Aorta (tissue), 5 donors: ENCODE measurements at regions not wholly inside any gene's neighbourhood (a gene's known extent, or its start where the extent isn't known, plus 50 kb on each side); places are given as distances from the start of the nearest gene placed in this dataset.
A peak's percentile ranks its signal among the peaks of the same experiment; 100 is the strongest.
"Not testable (repeated sequence)": the region's sequence is repeated elsewhere in the genome, so short reads cannot be mapped to it uniquely, and the experiment has no call there.

Experiments used
- ATAC-seq: fragments of 200-7000 bp; cut with Tn5 transposase; one replicate; pipeline ENCODE4 v1.9.1; 2022; ENCODE audit warnings: moderate library complexity; ENCODE audit not compliant: low FRiP score
- DNase-seq, 2 donors: peaks; one replicate each; pipeline ENCODE4 v3.0.0-alpha.2; 2020
- H3K27ac ChIP-seq, 2 donors: one replicate each; pipeline ENCODE4 v1.5.1; 2013; ENCODE audit warnings: low read length in 2 of 2, mild to moderate bottlenecking in 2 of 2, moderate library complexity in 2 of 2, control low read depth in 1 of 2, inconsistent platforms in 1 of 2, low read depth in 1 of 2
- H3K27me3 ChIP-seq, 2 donors: one replicate each; pipeline ENCODE4 v1.6.1; 2013; ENCODE audit warnings: control low read depth in 1 of 2, low read length in 1 of 2, mild to moderate bottlenecking in 1 of 2, moderate library complexity in 1 of 2; ENCODE audit not compliant: insufficient read depth in 2 of 2, control insufficient read depth in 1 of 2
- H3K36me3 ChIP-seq, 2 donors: one replicate each; pipeline ENCODE4 v1.6.1; 2013; ENCODE audit warnings: control low read depth in 1 of 2, low read length in 1 of 2, mild to moderate bottlenecking in 1 of 2; ENCODE audit not compliant: insufficient read depth in 2 of 2, control insufficient read depth in 1 of 2
- H3K4me1 ChIP-seq, 2 donors: one replicate each; pipeline ENCODE4 v1.6.1; 2013; ENCODE audit warnings: low read length in 2 of 2, control low read depth in 1 of 2, mild to moderate bottlenecking in 1 of 2, moderate library complexity in 1 of 2; ENCODE audit not compliant: insufficient read depth in 2 of 2, control insufficient read depth in 1 of 2
- H3K4me3 ChIP-seq, 2 donors: one replicate each; pipeline ENCODE4 v1.5.1; 2013; ENCODE audit warnings: low read length in 2 of 2, control low read depth in 1 of 2, mild to moderate bottlenecking in 1 of 2
- H3K9me3 ChIP-seq: one replicate; pipeline ENCODE4 v1.6.1; 2013; ENCODE audit warnings: mild to moderate bottlenecking, low read length; ENCODE audit not compliant: control insufficient read depth
- WGBS, 2 donors: extraction: QIAGEN DNeasy Blood & Tissue Kit; methylation state at CpG; one replicate each; pipeline ENCODE4 v1.1.7; 2013; 5-methylcytosine and 5-hydroxymethylcytosine counted together
- intact Hi-C, 2 donors: fragments of 100-400 bp; cut with DNase I; formaldehyde crosslinking; loops; one replicate each; pipeline versions ENCODE4 v1.14.2 to v1.15.0; 2022
- donor health status: healthy with polysubstance abuse.
- donor health status: Bipolar disorder and iron deficiency.
- donor health status: DM: no; HTN: no; CAD: no.
- donor health status: DM: no; HTN: no; CAD: no.
- donor health status: DM: yes; HTN: yes; CAD: no.

DNA sequence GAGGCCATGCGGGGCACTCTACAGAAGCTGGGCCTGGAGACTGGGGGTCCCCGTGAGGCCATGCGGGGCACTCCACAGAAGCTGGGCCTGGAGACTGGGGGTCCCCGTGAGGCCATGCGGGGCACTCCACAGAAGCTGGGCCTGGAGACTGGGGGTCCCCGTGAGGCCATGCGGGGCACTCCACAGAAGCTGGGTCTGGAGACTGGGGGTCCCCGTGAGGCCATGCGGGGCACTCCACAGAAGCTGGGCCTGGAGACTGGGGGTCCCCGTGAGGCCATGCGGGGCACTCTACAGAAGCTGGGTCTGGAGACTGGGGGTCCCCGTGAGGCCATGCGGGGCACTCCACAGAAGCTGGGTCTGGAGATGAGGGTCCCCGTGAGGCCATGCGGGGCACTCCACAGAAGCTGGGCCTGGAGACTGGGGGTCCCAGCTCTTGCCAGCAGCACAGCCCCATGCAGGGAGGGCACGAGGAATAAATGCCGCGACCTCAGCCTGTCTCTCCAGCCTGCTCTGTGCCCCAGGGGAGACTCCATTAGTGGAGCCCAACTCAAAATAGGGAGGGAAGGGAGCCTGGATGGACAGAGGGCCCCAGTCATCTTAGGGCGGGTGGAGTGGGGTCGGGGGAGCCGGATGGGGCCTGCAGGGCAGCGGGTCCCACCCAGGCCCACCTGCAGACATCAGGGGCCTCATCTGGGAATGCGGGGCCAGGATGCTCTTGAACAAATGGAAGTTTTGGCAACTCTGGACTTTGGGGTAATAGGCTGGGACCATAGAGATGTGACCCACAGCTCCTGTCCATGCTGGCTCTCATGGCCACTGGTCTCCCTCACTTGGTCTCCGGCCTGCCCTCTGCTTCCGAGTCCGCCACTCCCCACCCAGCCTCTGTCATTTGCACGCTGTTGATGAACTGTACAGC is 343.6 kb upstream of the SFSWAP start:
- intact Hi-C loops, ATAC-seq, H3K4me3 ChIP-seq, H3K27ac ChIP-seq, H3K9me3 ChIP-seq, H3K36me3 ChIP-seq, H3K27me3 ChIP-seq, H3K4me1 ChIP-seq: not testable (repeated sequence)
- 87% methylated on average over 17 to 27 of the region's 27 CpGs for WGBS, 2 donors
- peak in 1 of 2 donors; percentile 51 for DNase-seq

DNA sequence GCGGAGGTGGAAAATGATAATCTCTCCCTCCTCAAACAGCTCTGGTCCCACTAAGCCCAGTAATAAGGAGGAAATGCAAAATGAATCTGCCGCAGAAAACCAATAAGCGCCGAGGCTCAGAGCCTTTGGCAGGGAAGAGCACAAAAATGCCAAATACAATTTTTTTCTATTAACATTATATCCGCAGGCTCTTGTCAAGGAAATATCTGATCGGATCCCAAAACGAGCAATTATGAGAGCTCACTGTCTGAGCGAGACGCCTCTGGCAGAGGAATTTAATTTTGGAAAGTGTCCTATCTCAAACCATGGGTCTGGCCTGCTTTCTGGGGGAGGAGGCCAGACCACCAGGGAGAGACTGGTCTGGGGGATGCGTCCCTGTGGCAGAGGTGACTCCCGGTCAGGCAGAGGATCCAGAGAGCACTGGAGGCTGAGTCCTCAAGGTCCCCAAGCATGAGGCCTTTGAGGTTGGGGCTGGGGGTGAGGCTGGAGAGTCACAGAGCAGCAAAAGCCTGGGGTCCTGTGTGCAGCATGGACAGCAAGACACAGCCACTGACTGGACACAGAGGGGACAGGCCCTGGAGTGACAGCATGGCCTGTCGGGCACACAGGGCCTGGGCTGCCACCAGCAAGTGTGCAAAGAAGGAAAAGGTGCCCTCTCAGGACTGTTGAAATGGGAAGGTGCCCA is 342.8 kb upstream of the SFSWAP start:
- H3K9me3 ChIP-seq, result no peaks in the 10 kb centered on the region
- no peak overlapping the region for H3K4me3 ChIP-seq
- no peaks in the 10 kb centered on the region for H3K36me3 ChIP-seq
- no peak overlapping the region for H3K27ac ChIP-seq
- ATAC-seq (no peak), DNase-seq (peak in 1 of 2 donors; percentile 45)
- H3K27me3 ChIP-seq, result no peaks in the 10 kb centered on the region
- intact Hi-C loops, result no loop called here
- WGBS, 2 donors, result 77 to 78% methylated on average over 12 of the region's 12 CpGs
- no peaks in the 10 kb centered on the region for H3K4me1 ChIP-seq

- H3K27ac ChIP-seq, result no peak overlapping the region
- intact Hi-C loops, result no loop called here
- H3K36me3 ChIP-seq, result no peaks in the 10 kb centered on the region
- no peaks in the 10 kb centered on the region for H3K9me3 ChIP-seq
- 80 to 86% methylated on average over 5 of the region's 5 CpGs for WGBS, 2 donors
- H3K4me1 ChIP-seq, result no peaks in the 10 kb centered on the region
- no peaks in the 10 kb centered on the region for H3K27me3 ChIP-seq
- DNase-seq, result peak in 1 of 2 donors; percentile 46
- no peak for ATAC-seq
- H3K4me3 ChIP-seq, result no peak overlapping the region
Measured at GRCh38 chr12:131368668-131369071, 342.2 kb upstream of the SFSWAP start.

DNA sequence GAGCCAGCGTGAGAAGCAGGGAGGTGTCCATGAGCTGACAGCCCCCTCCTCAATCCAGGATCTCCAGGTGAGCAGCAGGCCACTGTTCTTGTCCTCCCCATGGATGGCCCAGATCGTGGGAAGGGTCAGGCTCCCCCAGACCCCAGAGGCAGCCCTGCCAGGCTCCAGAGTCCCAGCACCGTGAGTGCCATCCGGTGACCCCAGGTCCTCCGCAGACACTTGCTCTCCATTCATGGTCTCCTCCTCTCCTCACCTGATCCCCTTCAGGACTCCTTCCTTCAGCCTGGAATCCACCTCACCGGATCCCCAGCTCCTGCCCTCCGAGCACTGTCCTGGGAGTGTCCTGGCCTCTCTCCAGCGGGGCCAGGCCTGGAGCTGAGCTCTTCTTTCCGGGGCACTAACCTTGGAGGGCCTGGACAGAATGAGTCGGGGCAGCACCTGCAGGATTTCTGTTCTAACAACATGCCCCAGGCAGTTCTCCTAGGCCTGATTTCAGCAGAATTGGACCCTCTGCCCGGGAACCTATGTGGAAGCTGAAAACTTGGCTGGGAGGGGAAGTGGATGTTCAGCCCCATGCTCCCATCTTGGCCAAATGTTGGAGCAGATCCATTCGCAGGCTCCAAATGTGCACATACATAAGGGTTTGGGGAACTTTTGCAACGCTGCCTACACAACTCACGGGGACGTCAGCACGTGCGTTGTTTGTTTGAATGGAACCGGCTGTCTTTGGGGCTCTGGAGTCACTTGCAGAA is 341.6 kb upstream of the SFSWAP start:
- WGBS, 2 donors, result 83% methylated on average over 18 of the region's 18 CpGs
- no peak overlapping the region for H3K27ac ChIP-seq

DNA sequence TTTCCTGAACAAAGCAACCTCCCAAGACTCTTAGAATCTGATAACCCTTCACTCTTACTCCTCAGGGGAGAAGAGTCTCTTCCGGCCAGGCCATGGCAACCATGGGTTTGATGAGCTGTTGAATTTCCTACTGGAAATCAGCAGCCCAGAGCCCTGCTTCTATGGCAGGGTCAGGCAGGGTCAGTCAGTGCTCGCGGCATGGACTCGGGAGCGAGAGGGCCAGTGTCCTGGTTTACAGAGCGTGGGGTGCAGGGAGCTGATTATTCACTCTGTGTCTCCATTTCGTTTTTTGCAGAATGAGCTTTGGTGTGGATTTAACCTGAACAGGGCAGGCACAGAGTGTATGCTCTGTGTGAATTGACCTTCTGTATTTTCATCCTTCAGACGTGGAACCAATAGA is 340.6 kb upstream of the SFSWAP start:
- peak in 1 of 2 donors; percentile 41 for DNase-seq
- no peak overlapping the region for H3K27ac ChIP-seq

More for the DNA sequence above, 341.6 kb upstream of the SFSWAP start:
- Histone ChIP-seq H3K27me3 (no peaks in the 10 kb centered on the region), H3K36me3 (no peaks in the 10 kb centered on the region), H3K4me3 (no peak overlapping the region), H3K9me3 (no peaks in the 10 kb centered on the region), H3K4me1 (no peaks in the 10 kb centered on the region)
- ATAC-seq, result no peak
- peak in 1 of 2 donors; percentile 44 for DNase-seq
- intact Hi-C loops, result no loop called here

GRCh38 chr12:131370791-131371347 is 340.0 kb upstream of the SFSWAP start:
- intact Hi-C loops, result no loop called here
- Histone ChIP-seq H3K36me3 (no peaks in the 10 kb centered on the region), H3K4me3 (no peak overlapping the region), H3K4me1 (no peaks in the 10 kb centered on the region), H3K27ac (no peak overlapping the region), H3K27me3 (no peaks in the 10 kb centered on the region), H3K9me3 (no peaks in the 10 kb centered on the region)
- ATAC-seq (no peak), DNase-seq (peak in 1 of 2 donors; percentile 39)
- 74 to 80% methylated on average over 11 of the region's 11 CpGs for WGBS, 2 donors

More for the DNA sequence above, 340.6 kb upstream of the SFSWAP start:
- ATAC-seq, result no peak
- no peaks in the 10 kb centered on the region for H3K4me1 ChIP-seq
- no peaks in the 10 kb centered on the region for H3K27me3 ChIP-seq
- intact Hi-C loops, result no loop called here
- no peaks in the 10 kb centered on the region for H3K36me3 ChIP-seq
- WGBS, 2 donors, result 51 to 54% methylated on average over 8 of the region's 8 CpGs
- H3K4me3 ChIP-seq, result no peak overlapping the region
- H3K9me3 ChIP-seq, result no peaks in the 10 kb centered on the region

DNA sequence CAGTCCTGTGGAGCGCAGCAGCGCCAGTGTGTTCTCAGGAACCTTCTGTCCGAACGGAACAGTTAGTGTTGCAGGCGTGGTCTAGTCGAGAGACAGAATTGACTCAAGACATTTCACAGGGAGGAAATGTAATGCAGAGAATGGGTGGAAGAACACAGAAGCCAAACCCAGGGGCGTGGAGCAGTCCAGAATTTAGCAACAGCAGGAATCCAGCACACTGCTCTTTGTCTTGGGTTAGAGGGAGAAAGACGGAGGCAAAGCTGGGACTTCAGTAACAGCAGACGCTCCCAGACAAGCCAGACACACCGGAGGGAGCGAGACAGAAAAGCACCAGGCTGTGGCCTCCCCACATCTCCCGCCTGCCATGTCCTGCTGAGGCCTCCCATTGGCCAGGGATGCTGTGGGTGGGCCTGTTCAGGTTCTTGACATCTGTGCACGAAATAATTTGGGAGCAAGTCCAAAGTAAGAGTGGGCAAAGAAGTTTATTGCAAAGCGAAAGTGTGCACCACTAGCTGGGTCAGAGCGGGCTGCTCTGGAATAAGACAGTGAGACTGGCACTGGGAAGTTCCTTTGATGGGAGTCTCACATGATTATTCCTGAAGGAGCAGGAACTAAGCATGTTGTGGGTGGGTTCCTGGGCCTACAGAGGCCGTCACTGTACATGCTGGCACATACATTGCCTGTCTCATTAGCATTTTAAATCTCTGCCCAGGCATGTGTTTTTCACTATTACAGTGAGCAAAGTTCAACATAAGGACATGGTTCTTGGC is 339.3 kb upstream of the SFSWAP start:
- WGBS, 2 donors, result 58 to 60% methylated on average over 16 of the region's 16 CpGs

DNA sequence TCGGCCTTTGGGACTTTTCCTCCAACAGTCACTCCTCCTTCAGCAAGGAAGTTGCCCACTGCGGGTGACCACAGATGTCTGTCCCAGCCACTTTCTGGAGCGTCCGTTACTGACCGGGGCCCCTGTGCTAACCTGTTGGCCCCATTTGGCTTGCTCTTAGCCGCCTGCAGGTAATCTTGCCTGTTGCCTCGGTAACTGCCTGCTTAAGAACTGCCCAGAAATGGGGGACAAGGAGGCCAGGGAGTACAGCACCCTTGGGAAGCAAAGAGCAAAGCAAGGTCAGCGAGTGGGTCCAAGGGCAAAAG is 338.8 kb upstream of the SFSWAP start:
- no peak overlapping the region for H3K27ac ChIP-seq

More for the DNA sequence above, 339.3 kb upstream of the SFSWAP start:
- H3K4me1 ChIP-seq, result no peaks in the 10 kb centered on the region
- no peak overlapping the region for H3K4me3 ChIP-seq
- intact Hi-C loops, result no loop called here
- no peak overlapping the region for H3K27ac ChIP-seq
- H3K27me3 ChIP-seq, result no peaks in the 10 kb centered on the region
- DNase-seq, result peak in 1 of 2 donors; percentile 20
- H3K36me3 ChIP-seq, result no peaks in the 10 kb centered on the region
- no peak for ATAC-seq
- H3K9me3 ChIP-seq, result no peaks in the 10 kb centered on the region

More for the DNA sequence above, 338.8 kb upstream of the SFSWAP start:
- no peaks in the 10 kb centered on the region for H3K36me3 ChIP-seq
- no peak for ATAC-seq
- DNase-seq, result no peak
- no peak overlapping the region for H3K4me3 ChIP-seq
- intact Hi-C loops, result no loop called here
- H3K4me1 ChIP-seq, result no peaks in the 10 kb centered on the region
- H3K9me3 ChIP-seq, result no peaks in the 10 kb centered on the region
- no peaks in the 10 kb centered on the region for H3K27me3 ChIP-seq
- 71 to 72% methylated on average over 8 of the region's 8 CpGs for WGBS, 2 donors
